PC-3 (cell line): ENCODE measurements at regions not wholly inside any gene's neighbourhood (a gene's known extent, or its start where the extent isn't known, plus 50 kb on each side); places are given as distances from the start of the nearest gene placed in this dataset.

Experiments used
- ATAC-seq: fragments of 200-7000 bp; cut with Tn5 transposase; 2 replicates; pipeline ENCODE4 v1.9.1; 2020; ENCODE audit warnings: mild to moderate bottlenecking, moderate library complexity
- BruUV-seq: library from RNA; stranded (reverse); fragments of 400-500 nt; replicated peaks from 2 replicates; lab custom pipeline; 2021; lab: Mats Ljungman, UMichigan
- CTCF ChIA-PET: fragments of 300-600 bp; sonication (Branson Sonifier 250); formaldehyde crosslinking; loops from one replicate; lab custom pipeline; 2022; ENCODE audit warnings: antibody characterized with exemption; lab: Charles Lee
- POLR2A ChIA-PET: fragments of 300-600 bp; sonication (Branson Sonifier 250); formaldehyde crosslinking; loops from one replicate; lab custom pipeline; 2022; ENCODE audit warnings: antibody characterized with exemption; ENCODE audit not compliant: unreplicated experiment; lab: Charles Lee
- DNase-seq: peaks from one replicate; pipeline ENCODE4 v3.0.0-alpha.2; 2015
- H2AFZ ChIP-seq: fragments of 300-600 bp; sonication (generic); 2 replicates; pipeline ENCODE4 v1.6.0; 2016; ENCODE audit warnings: antibody characterized with exemption, low read length
- H3F3A ChIP-seq: fragments of 300-600 bp; sonication (generic); one replicate; pipeline ENCODE4 v1.6.0; 2017; ENCODE audit warnings: antibody characterized with exemption, low read length, control low read depth, mild to moderate bottlenecking; ENCODE audit not compliant: unreplicated experiment
- H3K27ac ChIP-seq: fragments of 300-600 bp; sonication (generic); 2 replicates; pipeline ENCODE4 v1.5.1; 2016; ENCODE audit warnings: mild to moderate bottlenecking, low read length
- H3K27me3 ChIP-seq: fragments of 300-600 bp; sonication (generic); 2 replicates; pipeline ENCODE4 v1.6.1; 2016; ENCODE audit warnings: low read length, mixed read lengths
- H3K36me3 ChIP-seq: fragments of 300-600 bp; sonication (generic); 2 replicates; pipeline ENCODE4 v1.6.1; 2016; ENCODE audit warnings: low read depth, mixed run types, low read length, mixed read lengths
- H3K4me1 ChIP-seq: fragments of 300-600 bp; sonication (generic); 2 replicates; pipeline ENCODE4 v1.5.1; 2016; ENCODE audit warnings: low read length; ENCODE audit not compliant: insufficient read depth
- H3K4me2 ChIP-seq: fragments of 300-600 bp; sonication (generic); 2 replicates; pipeline ENCODE4 v1.6.0; 2016; ENCODE audit warnings: low read length
- H3K4me3 ChIP-seq: fragments of 300-600 bp; sonication (generic); 2 replicates; pipeline ENCODE4 v1.5.1; 2016; ENCODE audit warnings: mild to moderate bottlenecking, low read length, mixed read lengths
- H3K79me2 ChIP-seq: fragments of 300-600 bp; sonication (generic); 2 replicates; pipeline ENCODE4 v1.6.1; 2017; ENCODE audit warnings: low read length, mixed read lengths
- H3K9ac ChIP-seq: fragments of 300-600 bp; sonication (generic); 2 replicates; pipeline ENCODE4 v1.6.0; 2016; ENCODE audit warnings: mild to moderate bottlenecking, low read length
- H3K9me2 ChIP-seq: fragments of 300-600 bp; sonication (generic); replicated peaks from 2 replicates; pipeline ENCODE4 v1.6.1; 2016; ENCODE audit warnings: mixed run types, low read length, mixed read lengths
- H3K9me3 ChIP-seq: fragments of 300-600 bp; sonication (generic); 2 replicates; pipeline ENCODE4 v1.6.1; 2016; ENCODE audit warnings: low read length, mixed read lengths
- H4K20me1 ChIP-seq: fragments of 300-600 bp; sonication (generic); 2 replicates; pipeline ENCODE4 v1.6.1; 2016; ENCODE audit warnings: low read length, mixed read lengths
- CTCF ChIP-seq: fragments of 300-600 bp; sonication (generic); conservative IDR thresholded peaks from 2 replicates; pipeline ENCODE4 v1.5.1; 2017; ENCODE audit warnings: antibody characterized with exemption, low read depth, mild to moderate bottlenecking, low read length
- EZH2 ChIP-seq: fragments of 300-600 bp; sonication (generic); IDR thresholded peaks from one replicate; pipeline ENCODE4 v1.6.1; 2017; ENCODE audit warnings: antibody characterized with exemption, mild to moderate bottlenecking, low read length; ENCODE audit not compliant: unreplicated experiment
- EZH2phosphoT487 ChIP-seq: fragments of 300-600 bp; sonication (generic); IDR thresholded peaks from 2 replicates; pipeline ENCODE4 v1.6.1; 2018; ENCODE audit warnings: mild to moderate bottlenecking, antibody characterized with exemption, low read length, borderline replicate concordance
- intact Hi-C: fragments of 100-400 bp; cut with micrococcal nuclease; formaldehyde crosslinking; loops from 2 replicates; pipeline ENCODE4 v1.9.0; 2023

DNA sequence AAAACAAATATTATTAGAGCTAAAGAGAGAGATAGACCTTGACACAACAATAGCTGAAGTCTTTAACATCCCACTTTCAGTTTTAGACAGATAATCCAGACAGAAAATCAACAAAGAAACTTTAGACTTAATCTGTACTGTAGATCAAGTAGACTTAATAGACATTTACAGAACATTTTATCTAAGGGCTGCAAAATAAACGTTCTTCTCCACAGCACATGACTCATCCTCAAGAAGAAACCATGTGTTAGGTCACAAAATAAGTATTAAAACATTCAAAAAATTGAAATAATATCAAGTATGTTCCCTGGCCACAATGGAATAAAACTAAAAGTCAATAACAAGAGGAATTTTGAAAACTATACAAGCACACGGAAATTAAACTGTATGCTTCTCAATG, 1510.3 kb upstream of the PCDH10 start:
- no peaks in the 10 kb centered on the region for H3K36me3 ChIP-seq

GRCh38 chr4:131644619-131645018, 1504.5 kb upstream of the PCDH10 start:
- H2AFZ ChIP-seq: no peak overlapping the region
- no peak overlapping the region for H3K4me3 ChIP-seq
- H3K27ac ChIP-seq: no peak overlapping the region
- DNase-seq (peak; percentile 38), ATAC-seq (peak; percentile 79)
- no peaks in the 10 kb centered on the region for H3F3A ChIP-seq
- no peak overlapping the region for H3K9ac ChIP-seq
- TF ChIP-seq EZH2phosphoT487: no peak
- no peak for TF ChIP-seq EZH2
- peak; percentile 58 for TF ChIP-seq CTCF
- POLR2A ChIA-PET: interaction anchor here (0.7 kb wide), 1 partner anchor 586 kb away, joined by 3 read pairs; no protein-coding TSS in a partner anchor
- no peaks in the 10 kb centered on the region for H3K79me2 ChIP-seq
- no peaks in the 10 kb centered on the region for H3K9me3 ChIP-seq
- CTCF ChIA-PET: interaction anchor here (0.6 kb wide), 1 partner anchor 159 kb away, joined by 3 read pairs; no protein-coding TSS in a partner anchor
- H3K4me2 ChIP-seq: no peak overlapping the region
- no peaks in the 10 kb centered on the region for H3K4me1 ChIP-seq
- no peaks in the 10 kb centered on the region for H3K27me3 ChIP-seq
- no TSS peak for BruUV-seq
- intact Hi-C loops: loop anchor here (5.0 to 10.0 kb wide), 3 partner anchors 180 to 580 kb away; no protein-coding TSS in a partner anchor
- no peaks in the 10 kb centered on the region for H3K9me2 ChIP-seq
- no peaks in the 10 kb centered on the region for H4K20me1 ChIP-seq
- no peaks in the 10 kb centered on the region for H3K36me3 ChIP-seq

More for the DNA sequence above, 1510.3 kb upstream of the PCDH10 start:
- no peak overlapping the region for H3K27ac ChIP-seq
- no peaks in the 10 kb centered on the region for H3K27me3 ChIP-seq
- ChIA-PET POLR2A (no interaction called here), CTCF (no interaction called here)
- H3F3A ChIP-seq: no peaks in the 10 kb centered on the region
- DNase-seq: no peak
- H4K20me1 ChIP-seq: no peaks in the 10 kb centered on the region
- TF ChIP-seq CTCF: no peak
- no peak for TF ChIP-seq EZH2
- TF ChIP-seq EZH2phosphoT487: no peak
- no TSS peak for BruUV-seq
- H3K4me3 ChIP-seq: no peak overlapping the region
- no peak for ATAC-seq
- H3K9me2 ChIP-seq: no peaks in the 10 kb centered on the region
- H3K9ac ChIP-seq: no peak overlapping the region
- no peak overlapping the region for H2AFZ ChIP-seq
- no peaks in the 10 kb centered on the region for H3K4me1 ChIP-seq
- H3K9me3 ChIP-seq: no peaks in the 10 kb centered on the region
- H3K79me2 ChIP-seq: no peaks in the 10 kb centered on the region
- intact Hi-C loops: no loop called here
- H3K4me2 ChIP-seq: no peak overlapping the region

DNA sequence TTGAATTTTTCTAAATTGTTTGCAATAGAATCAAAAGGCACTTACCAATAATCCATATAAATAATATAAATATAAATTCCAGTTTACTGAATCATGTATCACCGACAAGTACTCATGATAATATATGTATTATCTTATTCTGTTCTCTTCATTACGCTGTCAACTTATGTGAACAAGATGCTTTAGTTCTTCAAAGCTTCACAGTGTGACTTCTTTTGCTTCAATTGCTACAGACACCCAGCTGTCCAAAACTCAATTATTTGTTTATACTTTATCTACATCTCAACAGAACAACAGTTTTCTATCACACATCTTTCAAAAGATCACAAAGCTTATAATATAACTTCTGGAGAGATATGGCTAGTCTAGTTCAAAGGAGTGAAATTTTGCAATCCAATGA, 1499.9 kb upstream of the PCDH10 start:
- Histone ChIP-seq H3K4me2 (no peak overlapping the region), H3K4me1 (no peaks in the 10 kb centered on the region), H3K27me3 (no peaks in the 10 kb centered on the region), H2AFZ (no peak overlapping the region), H3K9ac (no peak overlapping the region), H3K36me3 (no peaks in the 10 kb centered on the region), H3F3A (no peaks in the 10 kb centered on the region), H3K79me2 (no peaks in the 10 kb centered on the region), H4K20me1 (no peaks in the 10 kb centered on the region), H3K4me3 (no peak overlapping the region), H3K9me3 (no peaks in the 10 kb centered on the region), H3K27ac (no peak overlapping the region), H3K9me2 (no peaks in the 10 kb centered on the region)
- intact Hi-C loops: loop anchor here (10.0 kb wide), 2 partner anchors 184 to 576 kb away; no protein-coding TSS in a partner anchor
- ATAC-seq: no peak
- POLR2A ChIA-PET: no interaction called here
- TF ChIP-seq EZH2 (no peak), EZH2phosphoT487 (no peak), CTCF (no peak)
- CTCF ChIA-PET: no interaction called here
- no peak for DNase-seq
- no TSS peak for BruUV-seq
